TTC549 (cell line): ENCODE measurements at regions not wholly inside any gene's neighbourhood (a gene's known extent, or its start where the extent isn't known, plus 50 kb on each side); places are given as distances from the start of the nearest gene placed in this dataset.
"Not testable (repeated sequence)": the region's sequence is repeated elsewhere in the genome, so short reads cannot be mapped to it uniquely, and the experiment has no call there.

Experiments used
- FAIRE-seq: peaks from 2 replicates; lab custom pipeline; 2012; peaks lifted over from hg19 to GRCh38; lab: Jason Lieb, UNC

GRCh38 chr2:189312643-189313042 lies 128.6 kb upstream of the WDR75 start:
- FAIRE-seq, result no peak

DNA sequence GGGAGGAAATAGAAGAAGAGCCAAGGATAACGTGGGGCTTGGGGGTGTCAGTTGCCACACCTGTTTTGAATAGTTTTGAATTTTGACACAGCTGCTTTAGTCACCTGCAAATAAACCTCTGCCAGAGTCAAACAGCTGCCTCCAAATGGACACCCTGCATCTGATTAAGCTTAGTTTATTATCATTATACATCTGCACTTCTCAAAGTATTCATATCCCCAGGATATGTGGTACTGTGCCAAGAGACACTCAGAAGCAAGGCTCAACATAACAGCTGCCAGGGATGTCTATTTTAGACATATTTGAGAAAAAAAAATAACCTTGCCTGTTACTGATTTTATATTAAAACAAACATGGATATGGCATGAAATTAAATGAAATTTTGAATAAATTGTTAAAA lies 122.5 kb upstream of the WDR75 start:
- FAIRE-seq, result no peak

DNA sequence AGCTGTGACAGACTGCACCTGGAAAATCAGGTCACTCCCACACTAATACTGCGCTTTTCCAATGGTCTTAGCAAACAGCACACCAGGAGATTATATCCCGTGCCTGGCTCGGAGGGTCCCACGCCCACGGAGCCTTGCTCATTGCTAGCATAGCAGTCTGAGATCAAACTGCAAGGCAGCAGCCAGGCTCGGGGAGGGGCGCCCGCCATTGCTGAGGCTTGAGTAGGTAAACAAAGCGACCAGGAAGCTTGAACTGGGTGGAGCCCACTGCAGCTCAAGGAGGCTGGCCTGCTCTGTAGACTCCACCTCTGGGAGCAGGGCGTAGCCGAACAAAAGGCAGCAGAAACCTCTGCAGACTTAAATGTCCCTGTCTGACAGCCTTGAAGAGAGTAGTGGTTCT lies 121.8 kb upstream of the WDR75 start:
- FAIRE-seq, result not testable (repeated sequence)

DNA sequence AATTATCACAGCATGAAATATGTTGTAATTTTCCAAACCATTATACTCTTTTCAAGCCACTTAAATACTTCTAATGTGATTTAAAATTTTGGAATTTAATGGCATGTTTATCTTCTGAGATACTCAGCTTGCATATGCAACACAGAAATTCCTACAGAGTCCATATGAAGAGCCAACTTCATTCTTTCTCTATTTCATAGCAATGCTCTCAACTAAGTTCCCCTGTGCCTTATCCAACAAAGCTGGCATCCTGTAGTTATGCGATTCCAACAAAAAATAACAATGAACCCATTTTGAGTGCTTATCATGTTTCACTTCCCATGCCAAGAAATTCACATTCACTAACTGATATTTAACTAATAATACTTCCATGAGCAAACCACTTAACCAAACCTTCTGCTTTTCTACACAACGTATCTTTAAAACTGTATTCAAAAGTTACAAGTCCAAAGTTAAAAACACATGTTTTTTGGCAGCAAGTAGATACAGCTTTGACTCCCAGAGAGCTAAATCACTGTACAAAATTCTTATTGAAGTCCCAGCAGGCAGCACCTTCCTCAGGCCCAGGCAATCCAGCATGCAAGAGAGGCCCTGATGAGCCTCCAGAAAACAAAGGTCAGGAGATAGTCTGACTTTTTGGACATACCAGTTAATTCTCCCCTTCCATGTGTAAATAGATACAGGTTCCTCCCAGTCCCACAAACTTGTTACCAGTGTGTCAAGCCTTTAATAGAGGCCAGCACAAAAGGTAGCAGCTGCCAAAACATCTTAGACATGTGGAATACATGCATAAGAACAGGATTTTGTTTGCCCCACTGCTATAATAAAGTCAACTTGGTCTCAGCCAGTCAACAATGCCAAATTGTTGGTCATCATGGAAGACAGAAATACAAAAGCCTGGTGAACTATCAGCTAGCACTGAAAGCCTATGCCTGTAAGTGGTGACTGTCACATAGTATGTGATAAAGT lies 113.1 kb upstream of the WDR75 start:
- FAIRE-seq, result no peak

GRCh38 chr2:189328848-189329245 lies 112.4 kb upstream of the WDR75 start:
- FAIRE-seq, result no peak

DNA sequence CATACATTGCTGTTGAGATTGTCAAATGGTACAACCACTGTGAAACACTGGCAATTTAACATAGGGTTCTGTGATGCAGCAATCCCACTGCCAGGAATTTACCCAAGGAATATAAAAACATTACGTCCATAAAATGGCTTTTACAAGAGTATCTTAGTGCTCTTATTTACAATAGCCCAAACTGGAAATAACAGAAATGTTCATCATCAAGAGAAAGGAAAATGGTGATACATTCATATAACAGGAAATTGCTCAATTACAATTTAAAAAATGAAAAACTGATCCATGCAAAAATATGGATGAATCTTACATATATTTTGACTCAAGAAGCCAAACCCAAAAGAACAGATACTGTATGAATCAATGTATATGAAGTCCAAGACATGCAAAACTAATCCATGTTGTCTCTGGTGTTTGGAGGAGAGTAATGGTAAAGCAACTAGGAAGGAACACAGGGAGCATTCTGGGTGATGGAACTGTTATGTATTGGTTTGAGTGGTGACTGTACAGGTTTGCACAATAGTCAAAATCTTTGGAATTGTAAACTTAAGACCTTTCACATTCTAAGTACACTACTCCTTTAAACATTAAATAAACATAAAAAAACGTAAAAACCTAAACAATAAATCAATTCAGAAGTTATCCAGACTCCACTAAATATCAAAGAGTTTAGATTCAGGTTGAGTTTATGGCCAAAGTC lies 104.8 kb upstream of the WDR75 start:
- FAIRE-seq, result no peak

DNA sequence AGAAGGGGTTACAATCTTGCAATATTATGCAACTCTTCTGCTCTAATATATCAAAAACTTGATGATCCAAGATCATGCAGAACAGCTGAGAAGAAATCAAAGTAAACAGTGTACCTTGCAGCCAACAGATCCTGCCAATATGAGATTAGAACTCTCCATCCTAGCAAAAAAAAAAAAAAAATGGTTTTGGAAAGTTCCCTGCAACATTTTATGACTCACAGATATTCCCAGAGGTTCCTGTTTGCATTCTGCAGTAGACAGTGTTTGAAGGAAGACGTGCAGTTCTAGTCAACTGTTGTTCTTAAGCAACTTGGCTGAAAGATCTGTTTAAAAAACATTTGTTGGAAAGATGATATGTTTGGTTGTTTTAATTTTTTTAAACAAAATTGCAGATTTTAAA lies 103.6 kb upstream of the WDR75 start:
- FAIRE-seq, result no peak

- FAIRE-seq, result no peak
Observed at GRCh38 chr2:189338115-189338514, 103.2 kb upstream of the WDR75 start.

- FAIRE-seq, result no peak
Observed at GRCh38 chr2:189341077-189341476, 100.2 kb upstream of the WDR75 start.

DNA sequence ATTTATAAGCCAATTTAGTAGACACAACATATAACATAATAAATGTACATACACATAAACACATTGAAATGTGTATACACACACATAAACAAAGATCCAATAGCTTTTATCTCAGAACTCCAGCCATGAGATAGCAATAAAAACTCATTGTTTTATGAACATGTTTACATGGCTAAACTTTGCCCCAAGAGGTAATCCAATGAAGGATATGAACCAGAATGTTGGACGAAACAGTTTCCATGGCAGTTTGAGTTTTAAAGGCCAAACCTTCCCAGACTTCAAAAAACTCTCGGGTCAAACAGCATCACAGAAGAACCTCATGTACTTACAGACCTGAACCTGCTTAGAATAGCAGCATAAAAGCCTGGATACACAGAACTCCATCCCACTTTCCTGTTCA lies 97.2 kb upstream of the WDR75 start:
- FAIRE-seq, result no peak

- FAIRE-seq, result peak; percentile 99
Observed at GRCh38 chr2:189347540-189347939, 93.7 kb upstream of the WDR75 start.

- no peak for FAIRE-seq
Observed at GRCh38 chr2:189348369-189348768, 92.9 kb upstream of the WDR75 start.

GRCh38 chr2:189350540-189351209 lies 90.6 kb upstream of the WDR75 start:
- FAIRE-seq, result peak; percentile 95

DNA sequence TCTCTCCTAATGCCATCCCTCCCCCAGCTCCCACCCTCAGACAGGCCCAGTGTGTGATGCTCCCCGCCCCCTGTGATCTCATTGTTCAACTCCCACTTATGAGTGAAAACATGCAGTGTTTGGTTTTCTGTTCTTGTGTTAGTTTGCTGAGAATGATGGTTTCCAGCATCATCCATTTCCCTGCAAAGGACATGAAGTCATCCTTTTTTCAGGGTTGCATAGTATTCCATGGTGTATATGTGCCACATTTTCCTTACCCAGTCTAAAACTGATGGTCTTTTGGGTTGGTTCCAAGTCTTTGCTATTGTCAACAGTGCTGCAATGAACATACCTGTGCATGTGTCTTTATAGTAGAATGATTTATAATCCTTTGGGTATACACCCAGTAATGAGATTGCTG lies 89.3 kb upstream of the WDR75 start:
- FAIRE-seq, result not testable (repeated sequence)

DNA sequence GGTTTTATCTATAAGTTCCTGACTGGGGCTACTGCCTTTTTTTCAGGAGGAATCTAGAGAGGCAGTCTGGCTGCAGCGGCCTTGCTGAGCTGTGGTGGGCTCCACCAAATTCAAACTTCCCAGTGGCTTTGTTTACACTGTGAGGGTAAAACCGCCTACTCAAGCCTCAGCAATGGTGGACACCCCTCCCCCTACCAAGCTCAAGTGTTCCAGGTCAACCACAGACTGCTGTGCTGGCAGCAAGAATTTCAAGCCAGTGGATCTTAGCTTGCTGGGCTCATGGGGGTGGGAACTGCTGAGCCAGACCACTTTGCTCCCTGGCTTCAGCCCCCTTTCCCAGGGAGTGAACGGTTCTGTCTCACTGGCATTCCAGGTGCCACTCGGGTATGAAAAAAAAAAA lies 83.9 kb upstream of the WDR75 start:
- FAIRE-seq, result not testable (repeated sequence)

DNA sequence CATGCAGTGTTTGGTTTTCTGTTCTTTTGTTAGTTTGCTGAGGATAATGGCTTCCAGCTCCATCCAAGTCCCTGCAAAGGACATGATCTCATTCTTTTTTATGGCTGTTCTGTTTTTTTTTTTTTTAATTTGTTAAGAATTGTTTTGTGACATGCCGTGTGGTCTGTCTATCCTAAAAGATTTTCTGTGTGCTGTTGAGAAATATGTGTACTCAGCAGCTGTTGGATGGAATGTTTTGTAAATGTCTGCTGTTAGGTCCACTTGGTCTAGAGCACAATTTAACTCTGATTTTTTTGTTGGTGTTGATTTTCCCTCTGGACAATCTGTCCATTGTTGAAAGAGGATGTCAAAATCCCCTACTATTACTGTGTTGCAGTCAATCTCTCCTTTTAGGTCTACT lies 80.4 kb upstream of the WDR75 start:
- no peak for FAIRE-seq

GRCh38 chr2:189362283-189362682 lies 79.0 kb upstream of the WDR75 start:
- no peak for FAIRE-seq

GRCh38 chr2:189363559-189363958 lies 77.7 kb upstream of the WDR75 start:
- no peak for FAIRE-seq

GRCh38 chr2:189364607-189365006 lies 76.7 kb upstream of the WDR75 start:
- no peak for FAIRE-seq

DNA sequence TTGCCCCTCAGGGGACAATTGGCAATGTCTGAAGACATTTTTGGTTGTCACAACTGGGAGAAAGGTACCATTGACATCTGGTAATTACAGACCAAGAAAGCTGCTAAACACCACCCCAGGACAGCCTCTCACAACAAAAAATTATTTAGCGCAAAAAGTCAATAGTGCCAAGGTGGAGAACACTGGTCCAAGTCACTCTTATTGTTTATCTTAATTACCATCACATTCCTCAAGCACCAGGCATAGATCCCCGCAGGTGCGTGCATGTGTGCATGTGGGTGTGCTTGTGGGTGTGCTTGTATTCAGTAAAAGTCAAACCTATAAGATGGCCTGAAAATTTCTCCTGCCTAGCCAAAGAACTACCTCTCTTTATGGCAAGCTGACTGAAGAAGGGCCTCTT lies 74.9 kb upstream of the WDR75 start:
- FAIRE-seq, result no peak

DNA sequence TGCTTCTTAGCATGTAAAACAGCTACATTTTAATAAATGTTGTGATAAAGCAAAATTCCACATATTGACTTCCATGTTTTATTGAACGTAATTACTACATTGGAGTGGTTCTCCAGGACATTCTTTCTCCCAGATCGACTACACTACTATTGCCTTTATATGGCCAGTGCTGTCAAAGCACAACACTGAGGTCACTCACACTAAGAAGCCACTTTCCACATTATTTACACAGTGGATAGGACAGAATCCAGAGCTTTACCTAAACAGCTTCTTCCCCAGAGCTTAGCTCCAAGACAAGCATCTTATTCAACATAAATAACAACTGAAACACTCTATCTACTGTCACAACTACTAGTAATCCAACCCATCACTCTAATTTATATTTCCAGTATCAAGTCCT lies 73.9 kb upstream of the WDR75 start:
- peak; percentile 19 for FAIRE-seq

- FAIRE-seq, result no peak
Observed at GRCh38 chr2:189369566-189369965, 71.7 kb upstream of the WDR75 start.

GRCh38 chr2:189370719-189371118 lies 70.6 kb upstream of the WDR75 start:
- FAIRE-seq, result peak; percentile 97
